ENCODE measurements at regions not wholly inside any gene's neighbourhood (a gene's known extent, or its start where the extent isn't known, plus 50 kb on each side); places are given as distances from the start of the nearest gene placed in this dataset.
A peak's percentile ranks its signal among the peaks of the same experiment; 100 is the strongest.

DNA sequence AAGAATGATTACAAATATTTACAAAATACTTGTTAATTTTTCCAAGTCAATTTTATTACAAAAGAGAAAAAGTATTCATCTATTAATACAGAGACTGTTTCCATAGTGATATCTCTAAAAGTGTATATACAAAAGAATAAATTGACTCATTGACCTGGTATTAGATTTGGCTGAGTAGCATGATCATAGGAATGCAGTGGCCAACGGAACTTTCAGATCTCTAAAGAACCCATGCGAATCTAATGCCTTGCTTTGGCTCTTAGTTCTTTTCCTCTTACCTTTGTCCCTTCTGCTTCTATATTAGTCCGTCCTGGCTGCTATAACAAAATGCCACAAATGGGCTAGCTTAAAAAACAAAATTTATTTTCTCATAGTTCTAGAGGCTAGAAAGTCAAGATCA is 717.8 kb downstream of the TMTC2 start:
- no peaks in the 10 kb centered on the region for H3K27me3 Mint-ChIP-seq
- H3K27me3 ChIP-seq (ENCODE audit: control insufficient read depth in 1 of 2, insufficient read depth in 2 of 2, low read length in 2 of 2), result no peaks in the 10 kb centered on the region
- H3K27ac Mint-ChIP-seq, result no peak overlapping the region
- no peak overlapping the region for H3K4me3 ChIP-seq (ENCODE audit: low read length)
- intact Hi-C loops (cut with DNase I, micrococcal nuclease), result no loop called here
- no peak for ATAC-seq (ENCODE audit: poor library complexity)
- H3K4me1 ChIP-seq (ENCODE audit: insufficient read depth, low read length), result no peaks in the 10 kb centered on the region
- CTCF ChIA-PET, result no interaction called here
- H3K4me3 Mint-ChIP-seq, result no peak overlapping the region
- no peak for DNase-seq
- no peaks in the 10 kb centered on the region for H3K4me1 Mint-ChIP-seq (ENCODE audit: low read depth)
- POLR2A ChIA-PET, result no interaction called here
- H3K36me3 ChIP-seq (ENCODE audit: insufficient read depth, low read length), result no peaks in the 10 kb centered on the region
- H3K27ac ChIP-seq (ENCODE audit: low read depth in 1 of 2, low read length in 2 of 2), result no peak overlapping the region
- no peaks in the 10 kb centered on the region for H3K36me3 Mint-ChIP-seq (ENCODE audit: low read depth)
- TF ChIP-seq, protein P1, sequence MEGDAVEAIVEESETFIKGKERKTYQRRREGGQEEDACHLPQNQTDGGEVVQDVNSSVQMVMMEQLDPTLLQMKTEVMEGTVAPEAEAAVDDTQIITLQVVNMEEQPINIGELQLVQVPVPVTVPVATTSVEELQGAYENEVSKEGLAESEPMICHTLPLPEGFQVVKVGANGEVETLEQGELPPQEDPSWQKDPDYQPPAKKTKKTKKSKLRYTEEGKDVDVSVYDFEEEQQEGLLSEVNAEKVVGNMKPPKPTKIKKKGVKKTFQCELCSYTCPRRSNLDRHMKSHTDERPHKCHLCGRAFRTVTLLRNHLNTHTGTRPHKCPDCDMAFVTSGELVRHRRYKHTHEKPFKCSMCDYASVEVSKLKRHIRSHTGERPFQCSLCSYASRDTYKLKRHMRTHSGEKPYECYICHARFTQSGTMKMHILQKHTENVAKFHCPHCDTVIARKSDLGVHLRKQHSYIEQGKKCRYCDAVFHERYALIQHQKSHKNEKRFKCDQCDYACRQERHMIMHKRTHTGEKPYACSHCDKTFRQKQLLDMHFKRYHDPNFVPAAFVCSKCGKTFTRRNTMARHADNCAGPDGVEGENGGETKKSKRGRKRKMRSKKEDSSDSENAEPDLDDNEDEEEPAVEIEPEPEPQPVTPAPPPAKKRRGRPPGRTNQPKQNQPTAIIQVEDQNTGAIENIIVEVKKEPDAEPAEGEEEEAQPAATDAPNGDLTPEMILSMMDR (IDR thresholded peaks at IDR 0.05), result no peak
- H3K9me3 ChIP-seq (ENCODE audit: control insufficient read depth in 1 of 2, insufficient read depth in 1 of 2, low read length in 2 of 2), result no peaks in the 10 kb centered on the region
- H3K9me3 Mint-ChIP-seq, result peaks cover 3% of the 10 kb centered on the region

GRCh38 chr12:83390186-83390585 is 703.5 kb downstream of the TMTC2 start:
- no peak overlapping the region for H3K4me3 Mint-ChIP-seq
- no peaks in the 10 kb centered on the region for H3K4me1 Mint-ChIP-seq (ENCODE audit: low read depth)
- no peaks in the 10 kb centered on the region for H3K27me3 Mint-ChIP-seq
- H3K9me3 ChIP-seq (ENCODE audit: control insufficient read depth in 1 of 2, insufficient read depth in 1 of 2, low read length in 2 of 2), result peaks cover 0 to 3% of the 10 kb centered on the region in 2 experiments
- no peak overlapping the region for H3K27ac ChIP-seq (ENCODE audit: low read depth in 1 of 2, low read length in 2 of 2)
- no peaks in the 10 kb centered on the region for H3K36me3 ChIP-seq (ENCODE audit: insufficient read depth, low read length)
- H3K27ac Mint-ChIP-seq, result no peak overlapping the region
- no peaks in the 10 kb centered on the region for H3K36me3 Mint-ChIP-seq (ENCODE audit: low read depth)
- TF ChIP-seq, protein P1 (IDR thresholded peaks at IDR 0.05), result no peak
- peaks cover 3% of the 10 kb centered on the region for H3K9me3 Mint-ChIP-seq
- ChIA-PET CTCF (no interaction called here), POLR2A (no interaction called here)
- DNase-seq, result no peak
- no peaks in the 10 kb centered on the region for H3K27me3 ChIP-seq (ENCODE audit: control insufficient read depth in 1 of 2, insufficient read depth in 2 of 2, low read length in 2 of 2)
- no peak overlapping the region for H3K4me3 ChIP-seq (ENCODE audit: low read length)
- H3K4me1 ChIP-seq (ENCODE audit: insufficient read depth, low read length), result no peaks in the 10 kb centered on the region
- intact Hi-C loops (cut with DNase I, micrococcal nuclease), result no loop called here
- no peak for ATAC-seq (ENCODE audit: poor library complexity)

- no peak overlapping the region for H3K27ac Mint-ChIP-seq
- no peaks in the 10 kb centered on the region for H3K36me3 Mint-ChIP-seq (ENCODE audit: low read depth)
- DNase-seq (peak in 1 of 14 experiments; percentile 8), ATAC-seq (ENCODE audit: poor library complexity) (no peak)
- Histone ChIP-seq H3K27ac (ENCODE audit: low read depth in 1 of 2, low read length in 2 of 2) (no peak overlapping the region), H3K4me1 (ENCODE audit: insufficient read depth, low read length) (no peaks in the 10 kb centered on the region), H3K27me3 (ENCODE audit: control insufficient read depth in 1 of 2, insufficient read depth in 2 of 2, low read length in 2 of 2) (no peaks in the 10 kb centered on the region), H3K9me3 (ENCODE audit: control insufficient read depth in 1 of 2, insufficient read depth in 1 of 2, low read length in 2 of 2) (peaks cover 0 to 3% of the 10 kb centered on the region in 2 experiments), H3K36me3 (ENCODE audit: insufficient read depth, low read length) (no peaks in the 10 kb centered on the region), H3K4me3 (ENCODE audit: low read length) (no peak overlapping the region)
- intact Hi-C loops (cut with DNase I, micrococcal nuclease), result no loop called here
- H3K9me3 Mint-ChIP-seq, result peaks cover 3% of the 10 kb centered on the region
- POLR2A ChIA-PET, result no interaction called here
- CTCF ChIA-PET, result no interaction called here
- no peaks in the 10 kb centered on the region for H3K27me3 Mint-ChIP-seq
- TF ChIP-seq, protein P1 (IDR thresholded peaks at IDR 0.05), result no peak
- H3K4me3 Mint-ChIP-seq, result no peak overlapping the region
- no peaks in the 10 kb centered on the region for H3K4me1 Mint-ChIP-seq (ENCODE audit: low read depth)
These were observed 702.7 kb downstream of the TMTC2 start for GRCh38 chr12:83389237-83389996.

Data from CD4-positive, alpha-beta T cell (primary cell).